GM23338 (cell line): ENCODE measurements at regions not wholly inside any gene's neighbourhood (a gene's known extent, or its start where the extent isn't known, plus 50 kb on each side); places are given as distances from the start of the nearest gene placed in this dataset.

Experiments
- EZH2 ChIP-seq: fragments of 200-600 bp; sonication (generic); IDR thresholded peaks from one replicate; pipeline ENCODE4 v1.8.0; 2017; ENCODE audit warnings: antibody characterized with exemption, mild to moderate bottlenecking, low read depth; ENCODE audit not compliant: unreplicated experiment
- POLR2AphosphoS5 ChIP-seq: IDR thresholded peaks from 2 replicates; pipeline ENCODE4 v1.6.1; 2016; ENCODE audit warnings: antibody characterized with exemption, low read depth
- TF ChIP-seq, protein P1 (sequence below), 2 experiments: fragments of 200-600 bp in 1 of 2; sonication (generic) in 1 of 2; conservative IDR thresholded peaks; 2 replicates each; pipeline versions ENCODE4 v1.5.1 to v1.6.1; 2016 to 2017; ENCODE audit warnings: antibody characterized with exemption in 2 of 2, low read depth in 2 of 2, mild to moderate bottlenecking in 2 of 2, moderate library complexity in 1 of 2

DNA sequence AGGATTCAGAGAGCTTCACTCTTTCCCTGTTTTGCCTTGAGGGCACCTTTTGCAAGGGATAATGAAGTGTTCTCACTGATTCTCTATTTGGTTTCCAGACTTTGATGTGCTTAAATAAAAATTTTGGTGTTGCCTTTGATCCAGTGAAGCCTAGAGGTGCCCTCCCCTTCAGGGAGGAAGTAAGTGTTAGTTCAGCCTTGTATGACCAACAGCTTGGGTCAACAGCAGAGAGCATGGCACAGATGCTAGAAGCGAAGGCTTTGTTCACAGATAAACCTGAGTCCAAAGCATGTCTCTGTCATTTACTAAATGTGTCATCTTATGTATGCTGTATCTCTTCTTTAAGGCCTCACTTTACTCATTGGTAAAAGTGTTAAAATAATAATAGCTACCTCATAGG is 52.8 kb upstream of the STXBP6 start:
- TF ChIP-seq, protein P1, sequence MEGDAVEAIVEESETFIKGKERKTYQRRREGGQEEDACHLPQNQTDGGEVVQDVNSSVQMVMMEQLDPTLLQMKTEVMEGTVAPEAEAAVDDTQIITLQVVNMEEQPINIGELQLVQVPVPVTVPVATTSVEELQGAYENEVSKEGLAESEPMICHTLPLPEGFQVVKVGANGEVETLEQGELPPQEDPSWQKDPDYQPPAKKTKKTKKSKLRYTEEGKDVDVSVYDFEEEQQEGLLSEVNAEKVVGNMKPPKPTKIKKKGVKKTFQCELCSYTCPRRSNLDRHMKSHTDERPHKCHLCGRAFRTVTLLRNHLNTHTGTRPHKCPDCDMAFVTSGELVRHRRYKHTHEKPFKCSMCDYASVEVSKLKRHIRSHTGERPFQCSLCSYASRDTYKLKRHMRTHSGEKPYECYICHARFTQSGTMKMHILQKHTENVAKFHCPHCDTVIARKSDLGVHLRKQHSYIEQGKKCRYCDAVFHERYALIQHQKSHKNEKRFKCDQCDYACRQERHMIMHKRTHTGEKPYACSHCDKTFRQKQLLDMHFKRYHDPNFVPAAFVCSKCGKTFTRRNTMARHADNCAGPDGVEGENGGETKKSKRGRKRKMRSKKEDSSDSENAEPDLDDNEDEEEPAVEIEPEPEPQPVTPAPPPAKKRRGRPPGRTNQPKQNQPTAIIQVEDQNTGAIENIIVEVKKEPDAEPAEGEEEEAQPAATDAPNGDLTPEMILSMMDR (conservative IDR thresholded peaks at IDR 0.05; ENCODE audit: low read depth in 2 of 2): no peak
- TF ChIP-seq EZH2 (no peak), POLR2AphosphoS5 (no peak)
